H1 (cell line): ENCODE measurements at regions not wholly inside any gene's neighbourhood (a gene's known extent, or its start where the extent isn't known, plus 50 kb on each side); places are given as distances from the start of the nearest gene placed in this dataset.

ENCODE experiments used
- MAFK ChIP-seq: IDR thresholded peaks from 2 replicates; pipeline ENCODE4 v1.6.1; 2012; ENCODE audit warnings: low read depth, mild to moderate bottlenecking, improper control_type of control experiment, low read length

DNA sequence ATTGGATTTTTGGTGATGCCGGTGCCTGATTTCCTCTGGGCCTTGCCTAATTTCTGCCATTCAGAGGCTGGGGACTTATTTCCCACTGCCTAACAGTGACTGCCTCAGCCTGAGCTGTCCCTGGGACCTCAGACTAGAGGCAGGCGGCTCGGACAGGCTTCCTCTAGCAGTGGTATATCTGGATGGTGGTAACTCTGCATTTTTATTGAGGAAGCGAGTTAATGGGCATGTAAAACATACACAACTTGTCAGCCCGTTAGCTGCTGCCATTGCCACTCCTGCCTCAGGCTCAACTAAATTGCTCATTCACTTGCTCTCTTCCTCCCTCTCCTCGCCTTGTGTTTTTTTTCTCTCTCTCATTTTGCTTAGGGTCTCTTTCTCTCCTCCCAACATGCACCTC, 561.6 kb downstream of the BUD13 start (continued):
- no peak for TF ChIP-seq MAFK
